ENCODE measurements at regions not wholly inside any gene's neighbourhood (a gene's known extent, or its start where the extent isn't known, plus 50 kb on each side); places are given as distances from the start of the nearest gene placed in this dataset.

DNA sequence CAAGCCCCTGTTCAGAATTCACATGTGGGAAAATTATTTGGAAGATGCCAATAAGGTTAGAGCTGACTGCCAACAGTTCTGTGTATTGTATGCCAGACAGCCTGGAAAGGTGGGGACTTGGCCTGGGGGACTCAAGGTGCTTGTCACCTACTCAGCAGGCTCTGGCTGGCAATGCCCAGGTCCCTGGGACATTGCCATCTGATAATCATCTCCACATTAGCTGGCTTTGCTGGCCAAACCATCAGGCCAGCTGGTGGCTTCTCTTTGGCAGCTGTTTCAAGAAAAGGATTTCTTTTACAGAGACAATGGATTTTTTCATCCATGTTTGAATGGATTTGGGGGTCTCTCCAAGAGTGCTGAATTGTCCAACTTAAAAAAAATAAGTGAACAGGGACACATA, 165.2 kb downstream of the BRMS1L start:
- Histone ChIP-seq H3K4me3 (replicated peaks in 1 of 3; ENCODE audit: insufficient read depth in 1 of 3, low read depth in 1 of 3, low read length in 3 of 3) (no peak overlapping the region), H3K4me2 (ENCODE audit: insufficient read depth, low read length) (no peak overlapping the region), H3K27ac (ENCODE audit: insufficient read depth, low read depth, low read length) (no peak overlapping the region), H3K4me1 (ENCODE audit: control insufficient read depth, extremely low read depth, insufficient read depth, low read length) (no peaks in the 10 kb centered on the region), H3K9me3 (replicated peaks; ENCODE audit: control insufficient read depth, insufficient read depth, low read length) (no peaks in the 10 kb centered on the region), H3K9ac (replicated peaks; ENCODE audit: extremely low read depth, insufficient read depth, low read length) (no peak overlapping the region), H3K9me1 (replicated peaks; ENCODE audit: control insufficient read depth, extremely low read depth, insufficient read depth, low read length) (no peaks in the 10 kb centered on the region), H2AFZ (ENCODE audit: low read depth, low read length) (no peak overlapping the region), H3K79me2 (ENCODE audit: control insufficient read depth, insufficient read depth, low read length) (no peaks in the 10 kb centered on the region), H4K20me1 (replicated peaks; ENCODE audit: control insufficient read depth, extremely low read depth, insufficient read depth, low read length) (no peaks in the 10 kb centered on the region), H3K36me3 (ENCODE audit: control insufficient read depth in 2 of 2, extremely low read depth in 1 of 2, insufficient read depth in 2 of 2, low read length in 2 of 2) (no peaks in the 10 kb centered on the region), H3K27me3 (ENCODE audit: control insufficient read depth in 2 of 2, insufficient read depth in 2 of 2, low read length in 2 of 2) (no peaks in the 10 kb centered on the region)
- BruUV-seq (replicated peaks): no TSS peak
- intact Hi-C loops (cut with micrococcal nuclease) (no loop called here), dilution Hi-C loops (cut with MboI; ENCODE audit: extremely low pct_ligation_motif_present, low sequenced_read_pairs) (no loop called here)
- no peak for TF ChIP-seq FOS (IDR thresholded peaks at IDR 0.05; ENCODE audit: borderline replicate concordance, insufficient read depth, low read length)
- TF ChIP-seq POLR2AphosphoS5 (IDR thresholded peaks at IDR 0.05; ENCODE audit: insufficient read depth, low read depth, low read length): no peak
- no peak for TF ChIP-seq JUN (IDR thresholded peaks at IDR 0.05; ENCODE audit: borderline replicate concordance, insufficient read depth, insufficient read length, low read depth)
- TF ChIP-seq, protein P1, sequence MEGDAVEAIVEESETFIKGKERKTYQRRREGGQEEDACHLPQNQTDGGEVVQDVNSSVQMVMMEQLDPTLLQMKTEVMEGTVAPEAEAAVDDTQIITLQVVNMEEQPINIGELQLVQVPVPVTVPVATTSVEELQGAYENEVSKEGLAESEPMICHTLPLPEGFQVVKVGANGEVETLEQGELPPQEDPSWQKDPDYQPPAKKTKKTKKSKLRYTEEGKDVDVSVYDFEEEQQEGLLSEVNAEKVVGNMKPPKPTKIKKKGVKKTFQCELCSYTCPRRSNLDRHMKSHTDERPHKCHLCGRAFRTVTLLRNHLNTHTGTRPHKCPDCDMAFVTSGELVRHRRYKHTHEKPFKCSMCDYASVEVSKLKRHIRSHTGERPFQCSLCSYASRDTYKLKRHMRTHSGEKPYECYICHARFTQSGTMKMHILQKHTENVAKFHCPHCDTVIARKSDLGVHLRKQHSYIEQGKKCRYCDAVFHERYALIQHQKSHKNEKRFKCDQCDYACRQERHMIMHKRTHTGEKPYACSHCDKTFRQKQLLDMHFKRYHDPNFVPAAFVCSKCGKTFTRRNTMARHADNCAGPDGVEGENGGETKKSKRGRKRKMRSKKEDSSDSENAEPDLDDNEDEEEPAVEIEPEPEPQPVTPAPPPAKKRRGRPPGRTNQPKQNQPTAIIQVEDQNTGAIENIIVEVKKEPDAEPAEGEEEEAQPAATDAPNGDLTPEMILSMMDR (IDR thresholded peaks at IDR 0.05; ENCODE audit: extremely low read depth in 1 of 2, insufficient read depth in 1 of 2, low read depth in 1 of 2, low read length in 2 of 2): no peak
- no peak for TF ChIP-seq POLR2A (IDR thresholded peaks at IDR 0.05; ENCODE audit: low read depth, low read length)
- no peak for TF ChIP-seq MAX (IDR thresholded peaks at IDR 0.05; ENCODE audit: insufficient read depth, insufficient read length)
- TF ChIP-seq GATA2 (IDR thresholded peaks at IDR 0.05; ENCODE audit: insufficient read depth, insufficient read length, low read depth, low read length): no peak
- TF ChIP-seq MYC (IDR thresholded peaks at IDR 0.05; ENCODE audit: low read depth, low read length): no peak
- TF ChIP-seq EZH2 (IDR thresholded peaks at IDR 0.05; ENCODE audit: borderline replicate concordance, low read depth, low read length, severe bottlenecking): no peak
- FAIRE-seq: no peak
- ChIA-PET POLR2A (no interaction called here), CTCF (no interaction called here)
- no peak for DNase-seq (ENCODE audit: low read depth, low spot score)

Data from endothelial cell of umbilical vein (primary cell).